ENCODE measurements at regions not wholly inside any gene's neighbourhood (a gene's known extent, or its start where the extent isn't known, plus 50 kb on each side); places are given as distances from the start of the nearest gene placed in this dataset.

GRCh38 chr9:103674271-103674670, 419.8 kb upstream of the SMC2 start:
- TF ChIP-seq MYBL2 (IDR thresholded peaks at IDR 0.05; ENCODE audit: low read depth) (no peak), MYBL2 (CRISPR knock-in tag; IDR thresholded peaks at IDR 0.05; ENCODE audit: borderline replicate concordance) (no peak), ZNF140 (CRISPR knock-in tag; IDR thresholded peaks at IDR 0.05) (no peak), ZC3H4 (CRISPR knock-in tag; IDR thresholded peaks at IDR 0.05; ENCODE audit: borderline replicate concordance) (no peak), PML (IDR thresholded peaks at IDR 0.05; ENCODE audit: low read length) (no peak), CC2D1A (IDR thresholded peaks at IDR 0.05) (no peak), SPI1 (IDR thresholded peaks at IDR 0.05; ENCODE audit: borderline replicate concordance, low read depth, low read length) (no peak), CTCF (IDR thresholded peaks at IDR 0.05 in 2 of 3, conservative IDR thresholded peaks at IDR 0.05 in 1 of 3; ENCODE audit: insufficient read depth in 2 of 3, low read depth in 1 of 3, low read length in 3 of 3) (no peak), CREB1 (IDR thresholded peaks at IDR 0.05) (no peak), CREB1 (CRISPR knock-in tag; IDR thresholded peaks at IDR 0.05) (no peak), ZNF174 (CRISPR knock-in tag; IDR thresholded peaks at IDR 0.05) (no peak)
